GM18867 (cell line): ENCODE measurements at regions not wholly inside any gene's neighbourhood (a gene's known extent, or its start where the extent isn't known, plus 50 kb on each side); places are given as distances from the start of the nearest gene placed in this dataset.
"Not testable (repeated sequence)": the region's sequence is repeated elsewhere in the genome, so short reads cannot be mapped to it uniquely, and the experiment has no call there.

ENCODE experiments used
- ATAC-seq: cut with Tn5 transposase; IDR thresholded peaks from one replicate; pipeline ENCODE4 v1.9.1; 2021; ENCODE audit warnings: mild to moderate bottlenecking, moderate library complexity; ENCODE audit not compliant: unreplicated experiment

DNA sequence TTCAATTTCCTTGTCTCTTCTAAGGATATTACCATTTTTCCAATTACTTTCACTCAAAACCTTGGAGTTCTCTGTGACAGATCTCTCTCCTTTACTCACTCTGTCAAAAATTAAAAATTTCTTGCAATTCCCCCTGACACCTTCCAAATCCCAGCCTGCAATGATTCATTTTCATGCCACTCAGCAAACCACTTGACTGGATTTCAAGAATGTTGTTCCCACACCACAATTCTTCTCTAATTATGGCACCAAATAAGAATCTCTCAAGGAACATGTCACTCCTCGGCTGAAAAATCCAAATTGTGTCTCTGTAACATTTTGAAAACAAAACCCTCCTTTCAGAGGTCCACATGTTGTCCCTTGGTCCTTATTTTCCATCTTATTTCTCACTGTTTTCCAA, 438.9 kb upstream of the ZP4 start:
- no peak for ATAC-seq

DNA sequence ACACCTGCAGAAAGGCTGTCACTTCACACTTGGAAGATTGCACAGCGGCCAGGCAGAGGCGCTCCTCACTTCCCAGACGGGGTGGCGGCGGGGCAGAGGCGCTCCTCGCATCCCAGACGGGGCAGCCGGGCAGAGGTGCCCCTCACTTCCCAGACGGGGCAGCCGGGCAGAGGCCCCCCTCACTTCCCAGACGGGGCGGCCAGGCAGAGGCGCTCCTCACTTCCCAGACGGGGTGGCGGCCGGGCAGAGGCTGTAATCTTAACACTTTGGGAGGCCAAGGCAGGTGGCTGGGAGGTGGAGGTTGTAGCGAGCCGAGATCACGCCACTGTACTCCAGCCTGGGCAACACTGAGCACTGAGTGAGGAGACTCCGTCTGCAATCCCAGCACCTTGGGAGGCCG, 436.3 kb upstream of the ZP4 start:
- ATAC-seq: not testable (repeated sequence)

DNA sequence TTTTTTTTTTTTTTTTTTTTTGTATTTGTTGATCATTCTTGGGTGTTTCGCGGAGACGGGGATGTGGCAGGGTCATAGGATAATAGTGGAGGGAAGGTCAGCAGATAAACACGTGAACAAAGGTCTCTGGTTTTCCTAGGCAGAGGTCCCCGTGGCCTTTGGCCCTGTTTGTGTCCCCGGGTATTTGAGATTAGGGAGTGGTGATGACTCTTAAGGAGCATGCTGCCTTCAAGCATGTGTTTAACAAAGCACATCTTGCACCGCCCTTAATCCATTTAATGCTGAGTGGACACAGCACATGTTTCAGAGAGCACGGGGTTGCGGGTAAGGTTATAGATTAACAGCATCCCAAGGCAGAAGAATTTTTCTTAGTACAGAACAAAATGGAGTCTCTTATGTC, 435.8 kb upstream of the ZP4 start:
- ATAC-seq: not testable (repeated sequence)

DNA sequence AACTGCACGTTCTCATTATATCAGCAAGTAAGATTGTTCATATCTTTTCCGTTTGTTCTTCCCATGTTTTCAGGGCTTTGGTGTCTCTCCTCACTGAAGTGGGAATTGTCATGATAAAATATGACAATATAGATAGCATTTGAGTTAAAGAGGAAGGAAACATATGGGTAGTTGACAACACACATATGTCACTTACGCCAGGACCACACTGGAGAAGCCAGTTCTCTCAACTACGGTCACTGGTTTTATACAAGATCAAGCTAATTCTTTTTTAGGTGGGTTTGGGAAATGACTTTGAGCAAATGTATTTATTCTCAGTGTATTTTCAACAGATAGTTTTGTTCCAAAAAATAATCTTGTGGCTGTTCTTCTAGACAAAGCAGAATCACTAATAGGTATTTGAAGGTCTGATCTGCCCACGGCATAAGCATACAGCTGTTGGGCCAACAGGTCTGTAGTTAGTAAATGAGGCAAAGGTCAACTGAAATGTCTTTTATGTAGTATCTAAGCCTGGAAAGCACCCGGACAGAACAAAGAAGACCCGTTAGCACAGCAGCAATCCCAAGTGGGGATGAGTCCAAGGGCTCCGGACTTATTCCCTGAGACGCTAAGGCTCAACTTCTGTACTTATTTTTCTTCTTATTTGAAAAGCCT, 433.6 kb upstream of the ZP4 start:
- no peak for ATAC-seq

DNA sequence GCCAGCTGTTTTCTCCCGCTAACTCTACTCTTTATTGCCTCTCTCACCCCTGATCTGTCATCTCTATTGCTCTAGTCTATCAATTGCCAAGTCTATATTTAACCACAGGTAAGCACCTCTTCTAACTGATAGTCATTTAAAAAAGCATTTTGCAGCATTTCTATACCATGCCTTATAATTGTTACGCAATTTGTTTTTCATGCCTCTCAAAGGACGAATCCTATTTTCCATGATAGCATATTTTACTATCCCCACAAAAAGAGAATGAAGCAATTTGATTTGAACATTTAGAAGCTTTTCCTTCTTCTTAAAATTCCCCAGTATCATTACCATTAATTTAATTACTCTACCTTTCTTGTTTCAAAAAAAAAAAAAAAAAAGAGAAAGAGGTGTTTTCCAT, 432.8 kb upstream of the ZP4 start:
- ATAC-seq: no peak

DNA sequence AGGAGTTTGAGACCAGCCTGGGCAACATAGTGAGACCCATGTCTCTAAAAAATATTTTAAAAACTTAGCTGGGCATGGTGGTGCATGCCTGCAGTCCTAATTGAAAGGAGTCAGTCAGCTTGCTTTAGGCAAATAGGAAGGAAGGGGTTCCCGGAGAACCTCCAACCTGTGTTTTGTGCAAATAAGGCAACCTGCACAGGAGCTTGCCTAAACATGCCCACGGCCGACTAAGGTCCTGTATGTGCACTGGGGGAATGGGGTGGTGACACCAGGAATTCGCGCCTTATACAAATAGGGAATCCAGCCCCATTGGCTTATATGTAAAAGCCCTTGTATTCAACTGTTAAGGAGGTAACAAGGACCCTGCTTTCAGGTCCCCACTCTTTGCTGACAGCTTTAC, 429.2 kb upstream of the ZP4 start:
- no peak for ATAC-seq

DNA sequence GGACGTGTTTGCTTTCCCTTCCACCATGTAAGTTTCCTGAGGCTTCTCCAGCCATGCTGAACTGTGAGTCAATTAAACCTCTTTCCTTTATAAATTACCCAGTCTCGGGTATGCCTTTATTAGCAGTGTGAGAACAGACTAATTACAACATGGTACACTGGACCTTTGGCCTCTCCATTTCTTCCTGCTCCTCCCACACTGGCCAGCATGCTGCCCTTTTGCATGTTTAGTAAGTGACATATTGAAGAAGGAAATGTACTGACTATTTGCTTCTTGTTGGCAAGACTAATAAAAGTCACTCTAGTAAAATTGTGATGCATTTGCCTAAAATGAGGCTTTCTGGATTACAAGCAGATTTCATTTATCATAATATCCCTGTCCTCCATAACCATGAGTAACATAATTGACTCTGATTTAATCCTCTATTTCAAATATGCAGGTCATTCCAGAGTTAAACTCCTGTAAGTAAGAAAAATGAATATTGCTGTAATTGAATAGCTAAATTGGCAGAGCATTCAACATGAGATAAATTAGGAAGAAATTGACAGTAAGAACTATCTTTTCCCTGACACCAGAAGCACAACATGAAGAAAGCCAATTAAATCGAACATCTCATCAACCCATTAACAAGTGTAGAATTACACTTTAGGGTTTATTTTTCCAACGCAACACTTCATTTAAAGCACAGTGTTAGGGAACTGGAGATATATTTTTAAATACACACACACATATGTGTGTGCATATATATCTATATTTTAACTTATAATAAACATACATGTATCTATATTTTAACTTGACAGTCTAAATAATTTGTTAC, 427.8 kb upstream of the ZP4 start:
- ATAC-seq: no peak

DNA sequence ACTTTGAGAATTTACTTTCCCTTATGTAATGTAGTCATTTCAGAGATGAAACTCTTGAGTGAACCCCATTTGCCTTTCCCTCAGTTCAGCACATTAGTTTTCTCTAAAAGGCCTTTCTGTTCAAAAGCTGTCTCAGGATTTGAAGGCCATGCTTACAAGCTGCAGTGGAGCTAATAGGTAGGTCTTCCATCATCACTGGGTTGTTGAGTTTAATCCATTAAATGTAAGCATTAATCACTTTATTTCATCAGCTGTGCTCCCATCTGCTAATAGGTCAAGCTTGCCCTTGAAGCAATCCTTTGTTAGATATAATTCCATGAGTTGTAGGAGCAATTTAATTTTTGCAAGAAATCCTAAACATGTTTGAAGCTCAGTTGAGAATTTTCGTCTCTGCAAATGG, 422.2 kb upstream of the ZP4 start:
- ATAC-seq: no peak

DNA sequence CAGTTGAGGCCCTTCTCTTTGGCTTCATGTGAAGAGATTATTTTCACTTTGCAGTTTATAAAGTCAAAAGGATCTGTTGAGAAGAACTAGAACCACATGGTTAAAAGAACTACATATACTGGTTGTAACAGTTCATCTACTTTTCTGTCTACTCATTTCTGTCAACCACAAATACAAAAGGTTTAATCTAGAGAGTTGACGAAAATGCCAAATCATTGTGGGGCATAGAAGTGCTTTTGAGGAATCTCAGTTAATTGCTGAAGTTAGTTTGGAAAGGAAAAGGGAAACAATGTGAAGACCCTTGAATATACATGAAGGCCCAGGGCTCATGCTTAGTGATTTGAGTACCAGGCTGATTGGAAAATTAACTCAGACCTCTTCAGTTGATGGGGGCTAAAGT, 415.7 kb upstream of the ZP4 start:
- no peak for ATAC-seq

DNA sequence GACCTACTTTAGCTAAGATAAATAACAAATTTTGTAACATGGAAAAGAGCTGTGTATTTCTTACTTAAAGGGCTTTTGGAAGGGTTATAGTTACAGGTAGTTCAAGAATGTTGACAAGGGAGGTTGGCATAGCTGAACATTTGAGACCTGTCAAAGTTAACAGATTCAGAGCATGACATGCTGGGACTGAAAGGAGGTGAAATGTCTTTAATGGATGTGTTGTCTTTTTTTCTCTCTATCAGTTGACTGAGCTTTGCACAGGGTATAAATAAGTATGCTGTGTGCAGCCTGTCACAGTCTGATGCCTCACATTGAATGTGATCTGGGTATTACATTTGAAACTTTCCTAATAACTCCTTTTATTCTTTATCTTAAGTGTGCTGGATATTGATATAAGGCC, 411.9 kb upstream of the ZP4 start:
- no peak for ATAC-seq

DNA sequence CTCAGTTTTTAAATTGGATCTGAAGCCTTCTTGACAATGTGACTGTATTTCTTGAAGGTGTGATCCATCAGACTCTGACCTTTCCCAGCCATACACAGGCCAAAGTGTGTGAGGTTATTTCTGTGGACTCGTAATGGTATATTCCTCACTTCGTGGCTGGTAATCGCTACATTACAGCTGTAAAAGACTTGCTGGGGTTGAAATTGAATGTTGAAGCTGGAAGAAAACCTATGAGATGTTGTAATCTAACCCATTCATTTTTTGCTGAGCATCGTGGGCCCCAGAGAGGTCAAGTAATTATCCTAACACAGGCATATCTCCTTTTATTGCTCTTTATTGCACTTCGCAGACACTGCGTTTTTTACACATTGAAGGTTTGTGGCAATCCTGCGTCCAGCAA, 405.6 kb upstream of the ZP4 start:
- no peak for ATAC-seq

DNA sequence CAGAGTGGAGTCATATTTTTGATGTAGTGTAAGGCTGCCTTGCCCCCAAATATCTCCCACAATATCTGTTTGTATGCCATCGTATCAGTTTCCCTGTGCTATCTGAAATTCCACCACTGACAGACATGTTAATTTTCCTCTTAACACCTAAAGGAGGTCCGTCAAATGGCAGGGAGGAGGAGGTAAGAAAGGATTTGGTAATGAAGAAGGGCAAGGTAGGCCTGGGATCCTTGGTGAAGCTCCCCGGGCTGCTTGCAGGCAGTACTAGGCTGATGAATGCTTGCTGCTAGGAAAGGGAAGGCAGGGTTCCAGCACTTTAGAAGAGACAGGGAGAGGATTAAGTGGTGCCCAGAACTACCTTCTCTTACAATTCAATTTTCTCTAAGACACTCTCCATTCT, 402.4 kb upstream of the ZP4 start:
- no peak for ATAC-seq

DNA sequence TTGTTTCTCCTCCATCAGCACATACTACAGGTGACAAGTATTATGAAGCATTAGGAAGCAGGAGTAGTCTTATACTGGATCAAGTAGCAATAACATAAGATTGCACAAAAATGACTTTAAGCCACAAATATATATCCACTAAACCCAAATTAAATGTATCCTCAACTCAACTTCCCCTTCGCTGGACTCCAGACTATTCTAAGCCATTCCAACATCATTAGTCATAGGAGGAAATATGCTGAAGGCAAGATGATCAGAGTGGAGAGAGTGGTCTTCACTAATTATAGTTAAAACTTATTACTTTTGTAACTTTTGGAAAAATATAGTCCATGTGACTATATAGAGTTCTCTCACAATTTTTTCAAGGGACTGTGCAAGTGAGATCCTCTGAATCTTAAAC, 390.7 kb upstream of the ZP4 start:
- no peak for ATAC-seq

DNA sequence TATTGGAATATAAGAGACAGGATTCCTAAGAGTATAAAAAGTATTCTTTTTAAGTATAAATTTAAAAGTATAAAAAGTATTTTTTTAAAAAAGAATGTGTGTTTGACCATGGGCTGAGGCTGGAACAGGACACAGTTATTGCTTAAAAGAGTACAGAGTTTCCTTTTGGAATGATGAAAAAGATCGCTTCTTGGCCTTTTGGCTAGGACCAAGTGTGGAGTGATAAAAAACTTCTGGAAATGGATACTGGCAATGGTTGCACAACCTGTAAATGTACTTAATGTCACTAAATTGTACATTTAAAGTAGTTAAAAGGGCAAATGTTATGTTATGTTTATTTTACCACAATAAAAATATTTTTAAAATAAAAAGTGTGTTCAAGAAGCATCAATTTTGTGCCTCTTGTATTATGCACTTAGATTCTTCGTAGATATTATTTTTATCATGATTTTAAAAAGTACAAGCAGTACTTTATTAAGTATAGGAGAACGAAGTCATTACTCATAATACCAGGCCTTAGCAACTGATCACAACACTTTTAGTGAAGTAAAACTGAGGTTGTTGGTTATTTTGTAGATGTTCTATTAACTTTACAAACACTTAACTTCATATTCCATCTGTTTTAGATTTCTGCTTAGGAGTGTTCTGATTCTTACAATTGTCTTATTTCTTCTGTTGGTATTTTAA, 389.1 kb upstream of the ZP4 start:
- no peak for ATAC-seq

DNA sequence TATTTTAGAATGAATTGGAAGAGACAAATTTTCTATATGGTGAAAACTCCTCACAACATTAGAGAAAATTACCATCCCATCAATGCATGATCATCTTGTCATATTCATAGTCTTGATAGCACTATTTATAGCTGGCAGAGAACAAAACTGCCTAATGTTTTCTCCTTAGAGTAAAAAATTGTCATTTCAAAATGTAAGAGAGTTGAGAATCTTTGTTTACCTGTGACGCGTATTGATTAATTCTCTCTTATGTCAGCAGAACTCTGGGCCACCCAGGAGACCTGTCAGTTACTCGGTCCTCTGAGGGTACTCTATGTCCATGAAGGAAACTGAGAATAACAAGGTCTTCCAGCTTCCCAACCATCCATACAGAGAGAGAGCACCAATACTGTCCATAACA, 381.4 kb upstream of the ZP4 start:
- no peak for ATAC-seq

DNA sequence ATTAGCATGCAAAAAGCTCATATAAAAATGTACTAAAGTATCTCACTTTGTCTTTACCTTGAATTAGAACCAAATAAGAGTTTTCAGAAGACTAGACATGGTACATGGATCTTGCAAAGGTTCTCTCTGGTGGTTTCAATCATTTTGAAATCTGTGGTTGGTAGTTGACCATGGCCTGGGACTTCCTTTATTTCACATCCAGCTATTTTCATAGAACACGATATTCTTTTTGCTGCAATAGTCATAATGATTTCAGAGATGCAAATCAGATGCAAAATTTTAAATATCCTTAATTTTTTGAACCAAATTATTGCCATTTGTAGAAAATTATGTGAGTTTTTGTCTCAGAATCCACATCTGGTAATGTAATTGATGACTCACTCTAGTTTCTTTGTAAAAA, 375.1 kb upstream of the ZP4 start:
- no peak for ATAC-seq

DNA sequence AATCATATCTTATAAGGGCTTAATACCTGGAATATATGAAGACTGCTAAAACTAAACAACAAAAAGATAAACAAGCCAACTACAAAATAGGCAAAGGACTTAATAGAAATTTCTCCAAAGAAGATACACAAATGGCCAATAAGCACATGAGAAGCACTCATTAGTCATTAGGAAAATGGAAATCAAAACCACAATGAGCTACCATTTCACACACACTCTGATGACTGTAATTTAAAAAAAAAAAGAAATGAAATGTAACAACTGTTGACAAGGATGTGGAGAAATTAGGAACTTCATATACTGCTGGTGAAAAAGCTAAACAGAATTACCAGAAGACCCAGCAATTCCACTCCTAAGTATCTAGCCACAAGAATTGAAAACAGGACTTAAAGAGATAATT, 374.2 kb upstream of the ZP4 start:
- ATAC-seq: no peak

DNA sequence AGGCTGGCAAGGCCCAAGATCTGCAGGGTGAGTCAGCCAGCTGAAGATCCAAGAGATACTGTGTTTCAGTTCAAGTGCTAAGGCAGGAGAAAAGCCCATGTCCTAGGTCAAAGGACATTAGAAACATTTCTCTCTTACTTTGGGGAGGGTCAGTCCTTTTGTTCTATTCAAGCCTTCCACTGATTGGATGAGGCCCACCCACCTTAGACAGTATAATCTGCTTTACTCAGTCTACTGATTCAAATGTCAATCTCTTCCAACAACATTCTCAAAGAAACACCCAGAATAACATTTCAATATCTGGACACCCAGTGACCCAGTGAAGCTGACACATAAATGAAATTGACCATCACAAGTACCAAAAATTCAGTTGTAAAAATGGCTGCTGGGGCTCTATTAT, 367.8 kb upstream of the ZP4 start:
- no peak for ATAC-seq

DNA sequence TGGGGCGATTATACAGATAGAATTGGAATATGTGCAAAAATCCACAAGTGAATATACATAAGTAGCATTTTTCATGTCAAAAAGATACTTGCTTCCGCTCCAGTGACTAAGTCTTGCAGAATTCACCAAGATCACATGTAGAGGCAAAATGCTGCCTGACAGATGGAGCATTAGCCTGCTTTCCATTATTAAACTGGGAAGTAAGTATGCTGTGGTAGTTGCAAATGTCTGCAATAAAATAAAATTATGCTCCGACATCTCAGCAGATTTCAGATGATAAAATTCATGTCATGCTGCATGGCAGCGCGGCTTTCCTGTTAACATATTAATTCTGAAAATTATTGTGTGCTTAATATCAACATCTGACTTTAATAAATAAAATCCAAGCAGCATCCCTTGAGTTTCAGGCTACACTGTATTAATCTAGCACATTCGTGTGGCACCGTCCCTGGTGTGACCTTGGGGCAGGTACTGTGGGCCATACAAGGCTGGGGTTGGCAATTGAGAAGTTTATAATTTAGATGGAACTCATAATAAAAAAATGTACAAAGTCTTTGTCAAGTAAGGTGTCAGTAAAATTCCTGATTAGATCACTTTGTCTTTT, 366.4 kb upstream of the ZP4 start:
- no peak for ATAC-seq

DNA sequence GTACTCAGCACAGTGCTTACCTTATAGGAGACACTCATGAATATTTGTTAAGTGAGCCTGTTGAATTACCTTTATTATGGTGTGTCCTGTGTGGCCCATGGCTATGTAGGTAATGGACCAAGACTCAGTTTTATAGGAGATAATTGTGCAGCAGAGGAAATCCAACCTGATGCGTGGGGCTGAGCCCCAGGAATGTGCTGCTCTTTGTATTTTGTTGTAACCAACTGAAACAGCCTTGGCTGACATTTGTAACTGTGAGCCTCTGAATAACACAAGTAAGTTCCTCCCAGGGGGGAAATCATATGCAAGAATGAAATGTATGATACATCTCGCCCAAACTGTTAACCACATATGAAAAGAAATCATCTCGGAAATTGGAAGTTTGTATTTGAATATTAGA, 364.2 kb upstream of the ZP4 start:
- no peak for ATAC-seq

DNA sequence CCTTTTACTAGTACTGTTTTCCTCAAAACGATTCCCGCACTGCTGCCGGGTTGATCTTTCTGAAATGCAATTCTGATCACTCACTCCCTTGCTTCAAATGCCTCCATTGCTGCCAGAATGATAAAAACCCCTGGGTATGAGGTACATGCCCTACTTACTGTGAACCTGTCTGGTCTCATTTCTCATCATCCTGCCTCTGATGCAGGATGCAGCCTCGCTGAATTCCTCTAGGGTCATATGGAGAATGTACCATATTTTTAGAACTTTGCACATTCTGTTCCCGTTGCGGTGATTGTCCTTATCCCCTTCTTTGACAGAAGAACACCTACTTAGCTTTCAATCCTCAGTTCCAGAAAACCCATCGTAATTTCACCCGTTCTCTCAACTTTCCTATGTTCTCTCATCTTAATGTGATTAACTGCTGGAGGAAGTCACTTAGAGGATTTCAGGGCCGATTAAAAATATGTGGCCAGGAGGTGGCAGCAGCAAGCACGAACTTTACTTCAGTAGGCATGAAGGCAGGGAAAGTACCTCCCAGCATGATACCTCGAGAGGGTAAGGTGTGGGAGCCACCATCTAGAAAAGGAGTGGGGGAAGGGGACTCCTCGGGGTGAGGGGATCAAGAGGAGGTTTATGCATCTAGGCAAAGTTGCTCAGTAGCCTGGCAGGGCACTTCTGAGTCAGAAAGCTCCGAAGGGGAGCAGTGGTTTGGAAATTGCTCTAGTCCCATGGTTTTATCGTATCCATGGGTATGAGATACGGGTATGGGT, 361.5 kb upstream of the ZP4 start:
- peak; percentile 83 for ATAC-seq
